ENCODE measurements at regions not wholly inside any gene's neighbourhood (a gene's known extent, or its start where the extent isn't known, plus 50 kb on each side); places are given as distances from the start of the nearest gene placed in this dataset.

- Histone ChIP-seq H3K9me3 (no peaks in the 10 kb centered on the region), H3K27me3 (replicated peaks; ENCODE audit: insufficient read depth) (no peaks in the 10 kb centered on the region), H3K36me3 (no peaks in the 10 kb centered on the region), H3K4me1 (replicated peaks) (no peaks in the 10 kb centered on the region), H3K27ac (no peak overlapping the region), H3K4me3 (no peak overlapping the region)
- TF ChIP-seq CTCF (IDR thresholded peaks at IDR 0.05) (no peak), POLR2A (IDR thresholded peaks at IDR 0.05) (no peak)
- 62% methylated on average over 14 of the region's 14 CpGs for WGBS
- DNase-seq (ENCODE audit: low spot score), result no peak
- intact Hi-C loops (cut with DNase I), result no loop called here
These were observed 247.9 kb upstream of the ONECUT1 start for GRCh38 chr15:53037904-53038654.

GRCh38 chr15:53036641-53037040 lies 246.5 kb upstream of the ONECUT1 start:
- Histone ChIP-seq H3K4me1 (replicated peaks) (no peaks in the 10 kb centered on the region), H3K9me3 (no peaks in the 10 kb centered on the region), H3K4me3 (no peak overlapping the region), H3K27ac (no peak overlapping the region), H3K27me3 (replicated peaks; ENCODE audit: insufficient read depth) (no peaks in the 10 kb centered on the region), H3K36me3 (no peaks in the 10 kb centered on the region)
- no peak for DNase-seq (ENCODE audit: low spot score)
- 77% methylated on average over 2 of the region's 2 CpGs for WGBS
- TF ChIP-seq CTCF (IDR thresholded peaks at IDR 0.05) (no peak), POLR2A (IDR thresholded peaks at IDR 0.05) (no peak), POLR2AphosphoS5 (IDR thresholded peaks at IDR 0.05) (no peak)
- intact Hi-C loops (cut with DNase I), result no loop called here

- H3K36me3 ChIP-seq, result no peaks in the 10 kb centered on the region
- H3K4me1 ChIP-seq (replicated peaks), result no peaks in the 10 kb centered on the region
- H3K4me3 ChIP-seq, result no peak overlapping the region
- no peak for TF ChIP-seq POLR2A (IDR thresholded peaks at IDR 0.05)
- no peak for TF ChIP-seq CTCF (IDR thresholded peaks at IDR 0.05)
- no peak for TF ChIP-seq POLR2AphosphoS5 (IDR thresholded peaks at IDR 0.05)
- no peak overlapping the region for H3K27ac ChIP-seq
- no peaks in the 10 kb centered on the region for H3K9me3 ChIP-seq
- no peaks in the 10 kb centered on the region for H3K27me3 ChIP-seq (replicated peaks; ENCODE audit: insufficient read depth)
- intact Hi-C loops (cut with DNase I), result no loop called here
- DNase-seq (ENCODE audit: low spot score), result no peak
- 90% methylated on average over 4 of the region's 4 CpGs for WGBS
These were observed 244.7 kb upstream of the ONECUT1 start for GRCh38 chr15:53034767-53035245.

- no peak overlapping the region for H3K27ac ChIP-seq
- no peaks in the 10 kb centered on the region for H3K9me3 ChIP-seq
- H3K36me3 ChIP-seq, result no peaks in the 10 kb centered on the region
- no peak for TF ChIP-seq POLR2A (IDR thresholded peaks at IDR 0.05)
- 87% methylated on average over 4 of the region's 4 CpGs for WGBS
- intact Hi-C loops (cut with DNase I), result no loop called here
- DNase-seq (ENCODE audit: low spot score), result no peak
- no peaks in the 10 kb centered on the region for H3K27me3 ChIP-seq (replicated peaks; ENCODE audit: insufficient read depth)
- no peaks in the 10 kb centered on the region for H3K4me1 ChIP-seq (replicated peaks)
- H3K4me3 ChIP-seq, result no peak overlapping the region
These were observed 243.6 kb upstream of the ONECUT1 start for GRCh38 chr15:53033709-53034108.

- H3K27ac ChIP-seq, result no peak overlapping the region
- no peaks in the 10 kb centered on the region for H3K36me3 ChIP-seq
- TF ChIP-seq POLR2A (IDR thresholded peaks at IDR 0.05) (no peak), POLR2AphosphoS5 (IDR thresholded peaks at IDR 0.05) (no peak), CTCF (IDR thresholded peaks at IDR 0.05) (no peak)
- no peaks in the 10 kb centered on the region for H3K27me3 ChIP-seq (replicated peaks; ENCODE audit: insufficient read depth)
- no peaks in the 10 kb centered on the region for H3K9me3 ChIP-seq
- H3K4me1 ChIP-seq (replicated peaks), result no peaks in the 10 kb centered on the region
- intact Hi-C loops (cut with DNase I), result no loop called here
- WGBS, result 48% methylated on average over 1 of the region's 1 CpG
- H3K4me3 ChIP-seq, result no peak overlapping the region
- DNase-seq (ENCODE audit: low spot score), result no peak
These were observed 241.3 kb upstream of the ONECUT1 start for GRCh38 chr15:53031469-53031868.
